ENCODE measurements at regions not wholly inside any gene's neighbourhood (a gene's known extent, or its start where the extent isn't known, plus 50 kb on each side); places are given as distances from the start of the nearest gene placed in this dataset.

DNA sequence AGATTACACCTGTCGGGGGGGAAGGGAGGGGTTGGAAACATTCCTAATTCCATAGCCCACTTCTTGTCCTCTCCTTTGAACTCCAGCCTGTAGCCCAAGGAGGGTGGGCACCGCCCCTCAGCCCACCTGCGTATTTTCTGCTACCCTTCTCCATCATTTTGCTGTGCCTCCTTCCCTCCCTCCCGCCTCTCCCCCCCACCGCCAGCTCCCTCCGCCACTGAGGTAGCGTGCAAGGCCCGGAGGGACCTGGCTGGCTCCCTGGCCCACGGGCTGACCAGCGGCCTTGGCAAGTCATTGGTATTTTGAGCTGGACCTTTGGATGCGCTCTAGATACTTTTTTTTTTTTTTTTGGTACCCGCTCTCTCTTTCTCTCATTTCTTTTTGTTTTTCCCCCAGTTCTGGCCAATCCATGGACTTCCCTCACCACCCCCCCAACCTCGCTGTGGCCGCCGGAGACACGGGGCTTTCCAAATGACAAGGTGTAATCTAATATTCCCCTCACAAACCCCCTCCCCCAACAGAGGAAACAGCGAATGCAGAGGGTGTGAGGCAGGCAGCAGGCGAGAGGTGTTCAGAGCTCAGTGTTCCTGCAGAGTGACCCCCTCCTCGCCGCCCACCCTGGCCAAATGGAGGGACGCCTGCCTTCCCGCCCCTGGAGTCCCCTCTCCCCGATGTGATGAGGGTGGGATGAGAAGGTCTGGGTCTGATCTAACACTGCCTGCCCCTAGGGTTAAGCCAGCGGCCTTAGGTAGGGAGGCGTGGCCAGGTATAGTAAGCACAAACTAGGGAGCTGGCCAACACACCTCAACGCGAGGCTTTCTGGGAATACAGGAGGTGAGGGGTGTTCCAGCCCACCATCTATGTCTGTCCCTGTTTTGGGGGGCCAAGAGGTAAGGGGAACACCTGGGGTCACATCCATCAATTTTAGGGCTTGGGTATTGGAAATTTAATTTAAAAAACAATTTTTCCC is 89.2 kb downstream of the PTPRS start:
- H3K9ac ChIP-seq (ENCODE audit: insufficient read length, low read depth): peak overlapping the region; percentile 11
- H3K4me1 ChIP-seq (ENCODE audit: insufficient read depth, insufficient read length): peaks cover 2% of the 10 kb centered on the region
- DNase-seq (ENCODE audit: low read depth, low spot score): no peak
- no peak overlapping the region for H3K4me3 ChIP-seq (ENCODE audit: insufficient read length, low read depth)
- TF ChIP-seq SUZ12 (IDR thresholded peaks at IDR 0.05; ENCODE audit: extremely low read depth, insufficient read depth, insufficient read length) (no peak), ZNF274 (IDR thresholded peaks at IDR 0.05; ENCODE audit: low read depth, low read length) (no peak), YY1 (IDR thresholded peaks at IDR 0.05; ENCODE audit: insufficient read depth, insufficient read length) (no peak)
- peaks cover 20% of the 10 kb centered on the region; the same call in 1 of the 2 replicates for H3K9me3 ChIP-seq (ENCODE audit: insufficient read depth, low read length)
- H3K36me3 ChIP-seq (ENCODE audit: insufficient read depth, insufficient read length, low read length): peaks cover 40% of the 10 kb centered on the region
- H3K27me3 ChIP-seq (ENCODE audit: insufficient read depth, insufficient read length): no peaks in the 10 kb centered on the region

DNA sequence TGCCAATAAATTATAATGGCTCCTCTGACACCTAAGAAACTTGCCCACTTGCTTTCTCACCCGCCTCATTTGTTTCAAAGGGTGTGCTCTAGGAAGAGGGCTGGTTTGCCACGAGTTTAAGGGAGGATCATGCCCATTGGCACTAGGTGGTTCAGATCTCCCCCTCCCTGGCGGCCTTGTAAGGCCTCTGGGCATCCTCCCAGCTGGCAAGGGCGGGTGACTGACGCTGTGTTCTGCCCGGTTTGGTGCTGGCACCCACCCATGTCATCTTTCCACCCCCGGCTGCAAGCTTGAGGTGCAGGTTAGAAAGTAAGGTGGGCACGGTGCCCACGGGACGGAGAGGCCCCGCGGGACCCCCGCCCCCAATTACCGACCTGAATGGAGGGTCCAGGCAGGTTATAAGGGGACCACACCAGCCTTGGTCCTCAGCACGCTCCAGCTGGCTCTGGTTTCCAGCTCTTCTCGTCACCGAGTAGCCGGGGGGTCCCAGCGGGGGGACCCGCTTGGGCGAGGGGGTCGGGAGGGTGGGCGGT is 90.4 kb downstream of the PTPRS start:
- no peak for DNase-seq (ENCODE audit: low read depth, low spot score)
- peaks cover 35% of the 10 kb centered on the region for H3K36me3 ChIP-seq (ENCODE audit: insufficient read depth, insufficient read length, low read length)
- TF ChIP-seq SUZ12 (IDR thresholded peaks at IDR 0.05; ENCODE audit: extremely low read depth, insufficient read depth, insufficient read length) (no peak), YY1 (IDR thresholded peaks at IDR 0.05; ENCODE audit: insufficient read depth, insufficient read length) (no peak), ZNF274 (IDR thresholded peaks at IDR 0.05; ENCODE audit: low read depth, low read length) (no peak)
- peaks cover 2% of the 10 kb centered on the region for H3K4me1 ChIP-seq (ENCODE audit: insufficient read depth, insufficient read length)
- H3K4me3 ChIP-seq (ENCODE audit: insufficient read length, low read depth): no peak overlapping the region
- no peak overlapping the region for H3K9ac ChIP-seq (ENCODE audit: insufficient read length, low read depth)
- H3K9me3 ChIP-seq (ENCODE audit: insufficient read depth, low read length): peaks cover 8% of the 10 kb centered on the region; the same call in 1 of the 2 replicates
- H3K27me3 ChIP-seq (ENCODE audit: insufficient read depth, insufficient read length): no peaks in the 10 kb centered on the region

DNA sequence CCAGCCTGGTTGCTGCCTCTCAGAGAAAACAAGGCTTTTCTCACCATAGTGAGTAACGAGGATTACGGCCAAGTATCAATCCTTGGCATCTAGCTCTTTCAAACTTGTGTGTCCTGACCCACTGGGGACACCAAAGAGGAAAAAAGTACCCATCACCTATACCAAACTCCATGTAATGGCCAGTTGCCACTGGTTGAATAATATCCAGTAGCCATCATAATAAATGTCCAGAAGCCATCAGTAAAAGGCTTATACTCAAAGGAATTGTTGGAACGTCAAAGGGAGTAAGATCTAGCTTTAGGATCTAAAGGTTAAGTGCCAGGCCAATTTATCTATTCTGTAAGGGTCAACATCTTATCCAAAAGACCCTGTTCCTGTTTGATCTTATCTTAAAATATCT is 91.1 kb downstream of the PTPRS start:
- Histone ChIP-seq H3K36me3 (ENCODE audit: insufficient read depth, insufficient read length, low read length) (peaks cover 29% of the 10 kb centered on the region), H3K9me3 (ENCODE audit: insufficient read depth, low read length) (0 out of 2 replicates have a peak, but pooled peaks cover 1% of the 10 kb centered on the region), H3K4me1 (ENCODE audit: insufficient read depth, insufficient read length) (peaks cover 2% of the 10 kb centered on the region), H3K27me3 (ENCODE audit: insufficient read depth, insufficient read length) (no peaks in the 10 kb centered on the region), H3K9ac (ENCODE audit: insufficient read length, low read depth) (no peak overlapping the region), H3K4me3 (ENCODE audit: insufficient read length, low read depth) (no peak overlapping the region)
- DNase-seq (ENCODE audit: low read depth, low spot score): no peak
- TF ChIP-seq ZNF274 (IDR thresholded peaks at IDR 0.05; ENCODE audit: low read depth, low read length) (no peak), YY1 (IDR thresholded peaks at IDR 0.05; ENCODE audit: insufficient read depth, insufficient read length) (no peak), SUZ12 (IDR thresholded peaks at IDR 0.05; ENCODE audit: extremely low read depth, insufficient read depth, insufficient read length) (no peak)

DNA sequence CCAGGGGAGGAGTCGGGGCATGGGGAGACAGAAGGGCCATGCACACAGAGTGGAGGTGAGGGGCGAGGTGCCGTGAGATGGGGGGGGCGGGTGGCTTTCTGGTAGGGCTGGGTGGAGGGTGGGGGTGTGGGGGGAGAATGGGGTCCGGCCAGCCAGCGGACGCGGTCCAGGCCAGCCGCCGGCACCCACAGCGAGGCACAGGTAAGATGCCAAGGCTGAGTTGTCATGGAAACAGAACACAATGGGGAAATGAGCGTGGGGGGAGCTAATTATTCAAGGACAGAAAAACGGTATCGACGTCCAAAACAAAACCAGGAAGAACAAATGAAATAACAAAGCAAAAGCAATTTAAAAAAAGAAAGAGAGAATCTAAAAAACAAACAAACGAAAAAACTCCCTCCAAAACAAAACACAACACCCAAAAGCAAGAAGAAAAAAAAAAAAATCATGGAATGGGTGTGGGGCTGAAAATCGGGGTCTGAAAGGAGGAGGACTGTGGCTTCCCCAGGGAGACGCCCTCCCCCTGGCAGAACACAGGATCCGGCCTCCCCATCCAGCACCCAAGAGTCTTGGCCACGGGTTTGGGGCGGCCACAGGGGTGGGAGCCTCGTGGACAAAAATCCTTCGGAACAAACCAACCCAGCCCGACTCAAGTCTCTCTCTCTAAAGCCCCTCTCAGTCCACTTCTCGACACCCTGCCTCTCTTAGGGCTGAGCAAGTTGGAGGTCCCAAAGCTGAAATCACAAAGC is 92.5 kb downstream of the PTPRS start:
- Histone ChIP-seq H3K4me1 (ENCODE audit: insufficient read depth, insufficient read length) (peaks cover 2% of the 10 kb centered on the region), H3K36me3 (ENCODE audit: insufficient read depth, insufficient read length, low read length) (peaks cover 38% of the 10 kb centered on the region), H3K4me3 (ENCODE audit: insufficient read length, low read depth) (no peak overlapping the region), H3K9ac (ENCODE audit: insufficient read length, low read depth) (no peak overlapping the region), H3K27me3 (ENCODE audit: insufficient read depth, insufficient read length) (no peaks in the 10 kb centered on the region), H3K9me3 (ENCODE audit: insufficient read depth, low read length) (no peaks in the 10 kb centered on the region)
- no peak for TF ChIP-seq SUZ12 (IDR thresholded peaks at IDR 0.05; ENCODE audit: extremely low read depth, insufficient read depth, insufficient read length)
- no peak for TF ChIP-seq ZNF274 (IDR thresholded peaks at IDR 0.05; ENCODE audit: low read depth, low read length)
- no peak for TF ChIP-seq YY1 (IDR thresholded peaks at IDR 0.05; ENCODE audit: insufficient read depth, insufficient read length)
- no peak for DNase-seq (ENCODE audit: low read depth, low spot score)

DNA sequence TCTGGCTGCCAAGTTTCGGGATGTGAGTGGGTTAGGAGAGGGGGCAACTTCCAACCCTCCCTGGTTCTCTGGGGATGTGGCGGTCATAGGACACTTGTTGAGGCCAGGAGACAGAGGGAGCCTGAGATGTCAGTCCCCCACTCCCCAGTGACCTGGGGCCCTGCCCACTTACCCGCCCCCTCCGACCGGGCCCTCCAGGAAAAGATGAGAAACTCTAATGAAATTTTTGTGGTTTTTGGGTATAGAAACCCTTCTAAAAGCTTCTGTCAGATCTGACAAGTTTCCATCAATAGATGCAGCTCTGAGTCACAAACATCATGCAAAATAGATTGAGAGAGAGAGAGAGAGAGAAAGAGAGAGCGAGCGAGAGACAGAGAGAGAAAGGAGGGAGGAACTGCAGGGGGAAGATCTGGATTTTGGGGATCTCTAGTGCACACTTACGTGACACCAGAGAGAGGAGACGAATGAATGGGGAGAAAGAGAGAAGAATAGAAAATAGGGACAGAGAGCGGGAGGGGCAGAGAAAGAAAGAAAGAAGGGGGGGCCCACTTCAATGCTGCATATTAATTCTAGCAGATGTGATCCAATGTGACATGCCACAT is 94.0 kb downstream of the PTPRS start:
- Histone ChIP-seq H3K27me3 (ENCODE audit: insufficient read depth, insufficient read length) (no peaks in the 10 kb centered on the region), H3K4me1 (ENCODE audit: insufficient read depth, insufficient read length) (peaks cover 2% of the 10 kb centered on the region), H3K9me3 (ENCODE audit: insufficient read depth, low read length) (no peaks in the 10 kb centered on the region), H3K4me3 (ENCODE audit: insufficient read length, low read depth) (no peak overlapping the region), H3K9ac (ENCODE audit: insufficient read length, low read depth) (no peak overlapping the region), H3K36me3 (ENCODE audit: insufficient read depth, insufficient read length, low read length) (peaks cover 49% of the 10 kb centered on the region)
- DNase-seq (ENCODE audit: low read depth, low spot score): no peak
- TF ChIP-seq SUZ12 (IDR thresholded peaks at IDR 0.05; ENCODE audit: extremely low read depth, insufficient read depth, insufficient read length) (no peak), YY1 (IDR thresholded peaks at IDR 0.05; ENCODE audit: insufficient read depth, insufficient read length) (no peak), ZNF274 (IDR thresholded peaks at IDR 0.05; ENCODE audit: low read depth, low read length) (no peak)

DNA sequence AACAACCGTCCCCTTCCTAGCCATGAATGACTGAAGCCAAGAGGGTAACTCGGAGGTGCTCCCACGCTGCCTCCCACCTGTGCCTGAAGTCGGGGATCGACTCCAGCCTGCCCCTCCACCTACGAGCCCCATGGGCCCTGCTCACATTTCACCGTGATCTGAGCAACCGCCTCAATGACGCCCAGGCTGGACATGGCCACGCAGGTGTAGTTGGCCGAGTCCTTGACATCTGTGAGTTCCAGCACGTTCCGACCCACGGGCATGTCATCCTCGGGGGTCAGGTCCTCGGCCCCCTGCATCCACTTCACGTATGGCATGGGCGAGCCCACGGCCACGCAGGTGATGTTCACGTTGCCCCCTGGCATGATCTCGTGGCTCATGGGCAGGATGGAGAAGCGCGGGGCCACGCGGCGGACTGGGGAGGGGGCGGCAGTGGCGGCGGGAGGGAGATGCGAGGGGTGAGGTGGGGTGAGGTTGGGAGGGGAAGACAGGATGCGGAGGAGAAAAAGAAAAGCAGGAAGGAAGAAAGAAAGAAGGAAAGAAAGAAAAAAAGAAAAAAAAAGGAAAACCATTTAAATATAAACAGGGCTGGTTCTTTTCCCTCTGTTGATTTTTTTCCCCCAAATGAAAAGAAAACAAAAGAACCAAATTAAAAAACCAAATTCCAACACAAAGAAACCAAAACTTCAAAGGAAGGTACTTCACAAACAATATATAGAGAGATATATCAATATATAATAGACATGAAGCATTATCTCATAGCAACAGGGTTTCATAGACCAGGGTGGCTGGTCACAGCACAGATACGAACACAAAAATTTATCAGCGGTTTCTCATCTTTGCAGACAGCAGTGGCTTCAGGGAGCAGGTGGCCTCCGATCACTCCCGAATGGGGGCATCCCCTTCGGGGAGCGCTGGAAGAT is 94.7 kb downstream of the PTPRS start:
- no peak for DNase-seq (ENCODE audit: low read depth, low spot score)
- H3K36me3 ChIP-seq (ENCODE audit: insufficient read depth, insufficient read length, low read length): peaks cover 53% of the 10 kb centered on the region
- H3K27me3 ChIP-seq (ENCODE audit: insufficient read depth, insufficient read length): no peaks in the 10 kb centered on the region
- no peak overlapping the region for H3K9ac ChIP-seq (ENCODE audit: insufficient read length, low read depth)
- no peaks in the 10 kb centered on the region for H3K9me3 ChIP-seq (ENCODE audit: insufficient read depth, low read length)
- H3K4me1 ChIP-seq (ENCODE audit: insufficient read depth, insufficient read length): peaks cover 2% of the 10 kb centered on the region
- no peak overlapping the region for H3K4me3 ChIP-seq (ENCODE audit: insufficient read length, low read depth)
- TF ChIP-seq ZNF274 (IDR thresholded peaks at IDR 0.05; ENCODE audit: low read depth, low read length): no peak
- TF ChIP-seq YY1 (IDR thresholded peaks at IDR 0.05; ENCODE audit: insufficient read depth, insufficient read length): no peak
- TF ChIP-seq SUZ12 (IDR thresholded peaks at IDR 0.05; ENCODE audit: extremely low read depth, insufficient read depth, insufficient read length): no peak
